Ammon's horn (tissue), 1 donor: ENCODE measurements at regions not wholly inside any gene's neighbourhood (a gene's known extent, or its start where the extent isn't known, plus 50 kb on each side); places are given as distances from the start of the nearest gene placed in this dataset.
"Not testable (repeated sequence)": the region's sequence is repeated elsewhere in the genome, so short reads cannot be mapped to it uniquely, and the experiment has no call there.

ENCODE experiments used
- DNase-seq: peaks from one replicate; pipeline ENCODE4 v3.0.0-alpha.2; 2016; ENCODE audit warnings: low spot score

DNA sequence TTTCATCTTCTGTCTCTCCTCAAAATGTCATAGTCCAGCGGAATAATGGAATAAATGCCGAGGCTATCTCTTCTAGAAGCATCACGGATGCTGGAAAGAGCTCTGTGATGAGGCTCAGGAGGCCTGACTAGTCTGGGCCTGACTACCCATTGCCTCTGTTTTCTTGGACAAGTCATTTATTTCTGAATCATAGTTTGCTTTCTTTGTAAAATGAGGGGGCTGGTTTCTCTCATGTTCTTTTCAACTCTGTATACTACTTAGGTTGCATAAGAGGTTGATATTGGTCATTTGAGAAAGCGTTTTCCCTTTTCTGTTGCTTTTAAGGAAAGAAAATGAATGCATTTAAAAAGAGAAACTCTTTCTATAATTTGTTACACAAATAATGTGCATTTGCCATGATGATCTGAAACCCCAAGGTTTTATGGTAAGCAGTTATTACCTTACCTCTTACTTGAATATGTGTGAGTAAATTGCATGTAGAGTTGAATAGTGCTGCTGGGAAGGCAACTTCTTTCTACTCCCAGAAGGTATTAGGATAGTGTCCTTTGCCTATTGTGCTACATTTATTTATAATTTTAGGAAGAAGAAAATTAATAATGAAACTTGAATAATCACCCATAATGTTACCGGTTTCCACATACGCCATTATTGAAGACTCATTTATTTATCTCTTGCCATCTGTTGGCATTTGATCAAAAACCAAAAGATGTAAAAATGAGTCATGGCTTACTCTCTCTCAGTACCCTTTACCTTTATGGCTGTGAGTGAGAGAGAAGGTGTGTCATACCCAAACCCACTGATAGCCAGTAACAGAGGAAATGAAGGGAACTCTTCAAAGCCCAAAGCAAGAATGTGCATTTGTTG, 179.1 kb downstream of the FASLG start:
- no peak for DNase-seq

DNA sequence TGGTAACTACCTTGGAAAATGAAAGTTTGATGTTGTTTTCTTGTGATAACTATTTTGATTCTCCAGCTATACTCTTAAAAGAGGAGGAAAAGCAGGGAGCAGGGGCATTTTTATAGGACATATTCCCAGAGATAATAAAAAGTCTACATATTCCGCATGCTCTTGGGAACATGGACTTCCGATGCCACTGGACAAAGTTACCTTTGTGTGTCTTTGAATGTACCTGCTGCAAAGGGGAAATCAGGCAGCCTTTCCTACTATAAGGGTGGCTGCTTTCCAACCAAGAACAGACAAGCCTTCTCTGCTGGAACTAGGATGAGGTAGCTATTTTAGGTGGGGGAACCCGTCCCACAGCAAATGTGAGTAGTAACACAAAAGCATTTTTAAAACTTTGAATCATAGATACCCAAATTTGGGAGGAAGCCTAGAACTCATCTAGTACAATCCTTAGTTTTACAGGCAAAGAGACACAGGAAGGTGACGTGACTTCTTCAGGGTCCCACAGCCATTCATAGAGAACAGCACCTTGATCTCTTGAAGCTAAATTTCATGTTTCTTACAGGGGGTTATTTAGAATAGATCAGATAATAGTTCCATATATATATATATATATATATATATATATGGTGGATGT, 179.9 kb downstream of the FASLG start:
- no peak for DNase-seq

DNA sequence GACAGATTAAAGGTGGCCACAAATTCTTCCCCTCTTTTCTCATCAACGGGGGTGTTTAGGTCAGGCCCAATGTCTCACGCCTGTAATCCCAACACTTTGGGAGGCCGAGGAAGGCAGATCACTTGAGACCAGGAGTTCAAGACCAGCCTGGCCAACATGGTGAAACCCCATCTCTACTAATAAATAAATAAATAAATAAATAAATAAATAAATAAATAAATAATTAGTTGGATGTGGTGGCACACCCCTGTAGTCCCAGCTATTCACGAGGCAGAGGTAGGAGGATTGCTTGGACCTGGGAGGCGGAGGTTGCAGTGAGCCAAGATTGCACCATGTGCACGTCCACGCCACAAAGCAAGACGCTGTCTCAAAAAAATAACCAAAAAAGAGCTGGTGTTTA, 180.7 kb downstream of the FASLG start:
- not testable (repeated sequence) for DNase-seq

DNA sequence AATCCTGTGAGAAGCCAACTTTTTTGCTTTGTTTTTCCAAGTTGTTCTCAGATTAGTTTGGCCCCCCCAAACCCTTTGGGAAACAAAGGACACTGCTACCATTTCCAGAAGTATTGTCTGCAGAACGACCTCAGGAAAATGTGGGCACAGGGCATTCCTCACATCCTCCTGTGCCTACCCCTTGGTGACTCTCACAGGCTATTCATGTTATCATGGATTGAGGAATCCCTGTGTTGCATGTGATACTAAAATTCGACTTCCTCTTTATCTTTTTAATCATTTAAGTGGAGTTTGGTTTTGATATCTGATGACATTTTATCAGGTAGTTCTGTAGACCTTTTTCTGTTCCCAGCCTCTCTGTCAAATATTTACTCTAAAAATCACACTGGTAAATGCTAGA, 184.5 kb downstream of the FASLG start:
- no peak for DNase-seq

DNA sequence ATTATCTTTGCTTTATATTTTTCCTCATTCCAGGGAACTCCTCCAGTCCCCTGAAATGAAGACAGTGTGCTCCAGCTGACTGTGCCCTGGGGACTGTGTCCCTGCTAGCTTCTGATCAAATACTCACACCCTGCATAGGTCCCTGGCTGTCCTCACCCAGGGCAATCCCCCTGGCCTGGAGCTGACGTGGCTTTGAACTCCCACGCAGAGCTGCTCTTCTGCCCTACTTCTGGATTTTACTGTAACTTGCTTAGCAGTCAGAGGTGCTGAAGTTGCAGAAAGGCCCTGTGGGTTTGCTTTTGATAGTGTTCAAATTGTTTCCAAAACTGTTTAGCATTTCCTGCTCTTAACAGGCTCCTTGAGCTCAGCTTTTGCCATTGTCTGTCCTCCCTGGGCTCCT, 186.5 kb downstream of the FASLG start:
- DNase-seq = no peak

DNA sequence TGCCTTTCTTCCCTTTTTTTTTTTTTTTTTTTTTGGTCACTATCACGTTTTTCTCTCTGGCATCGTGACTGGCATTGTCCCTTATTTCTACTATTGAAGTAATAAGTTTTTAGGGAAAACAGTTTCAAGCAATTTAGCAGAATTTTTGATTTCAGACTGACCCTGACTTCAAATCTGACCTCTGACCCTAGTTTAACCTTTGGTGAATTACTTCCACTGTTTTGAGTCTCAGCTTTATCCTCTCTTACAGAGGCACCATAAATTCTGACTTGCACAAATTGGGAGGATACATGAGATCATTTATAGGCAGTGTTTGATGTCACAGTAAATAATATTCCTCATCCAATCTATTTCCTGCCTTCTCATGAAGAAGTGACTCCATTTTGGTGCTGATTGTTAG, 187.0 kb downstream of the FASLG start:
- DNase-seq = no peak

DNA sequence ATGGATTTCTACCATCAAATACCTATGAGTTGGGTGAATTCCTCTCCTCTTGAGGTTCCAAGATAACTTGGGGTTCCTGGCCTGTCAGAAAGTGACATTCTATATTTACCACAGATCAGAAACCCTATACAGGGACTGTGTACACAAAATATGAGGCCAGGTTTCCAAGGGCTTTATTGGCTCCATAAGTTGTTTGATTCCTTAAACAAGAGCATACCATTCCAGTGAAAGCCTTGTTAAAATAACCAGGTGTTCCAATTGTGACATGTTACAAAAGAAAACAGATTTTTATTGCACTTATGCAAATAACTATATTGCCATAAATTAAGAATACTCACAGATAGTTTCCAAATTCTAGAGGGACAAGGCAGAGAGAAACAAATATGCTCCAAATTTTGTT, 188.9 kb downstream of the FASLG start:
- DNase-seq = not testable (repeated sequence)

DNA sequence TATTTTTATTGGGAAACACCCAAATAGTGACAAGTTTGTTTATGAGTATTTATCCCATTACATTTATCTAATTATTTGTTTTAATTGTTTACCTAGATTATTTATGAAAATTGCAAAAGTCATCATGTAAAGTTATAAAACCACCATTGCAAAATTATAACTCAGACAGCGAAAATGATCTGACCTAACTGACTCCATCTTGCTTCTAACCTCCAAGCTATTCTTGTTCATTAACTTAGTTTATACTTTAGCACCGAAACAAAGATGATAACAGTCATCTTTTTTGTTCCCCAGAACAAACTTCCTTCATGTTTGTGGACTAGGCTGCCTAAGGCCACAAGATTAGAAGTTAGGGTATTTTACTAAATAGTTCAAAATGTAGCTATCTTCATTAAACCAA, 190.8 kb downstream of the FASLG start:
- no peak for DNase-seq

DNA sequence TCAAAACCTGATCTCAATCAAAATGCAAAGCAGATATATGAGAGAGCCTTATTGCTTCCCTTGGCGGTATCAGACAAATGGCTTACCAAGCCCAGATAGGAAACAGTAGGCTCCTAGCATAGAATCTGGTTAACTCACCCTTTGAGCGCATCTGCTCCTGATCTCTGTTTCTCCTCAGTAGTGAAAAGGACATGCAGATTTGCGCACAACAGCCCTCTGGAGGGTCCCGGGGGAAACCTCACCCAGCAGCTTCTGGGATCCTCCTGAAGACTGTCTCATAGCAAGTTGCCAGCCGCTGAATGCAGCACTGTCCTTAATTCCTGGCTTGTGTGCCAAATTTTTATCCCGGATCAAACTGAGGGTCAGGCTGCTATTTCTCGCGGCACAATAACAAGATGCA, 192.2 kb downstream of the FASLG start:
- DNase-seq = no peak

DNA sequence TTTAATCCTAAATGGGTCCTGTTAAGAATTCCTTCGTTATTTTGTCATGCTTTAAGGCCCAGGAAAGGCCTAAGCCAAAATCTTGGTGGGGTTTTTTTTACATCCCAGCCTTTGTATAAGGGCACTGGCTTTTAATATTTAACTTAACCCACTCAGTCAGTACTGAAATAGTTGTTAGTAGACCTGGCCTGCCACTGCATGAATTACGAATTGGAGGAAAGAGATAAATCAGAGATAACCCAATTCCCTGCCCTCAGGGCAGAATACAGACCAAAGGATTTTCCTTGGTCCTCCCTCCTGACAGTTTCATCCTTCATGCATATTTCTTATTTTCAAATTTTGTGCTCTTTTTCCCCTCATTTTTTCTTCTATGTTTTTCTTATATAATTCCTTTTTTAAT, 193.0 kb downstream of the FASLG start:
- DNase-seq = no peak

DNA sequence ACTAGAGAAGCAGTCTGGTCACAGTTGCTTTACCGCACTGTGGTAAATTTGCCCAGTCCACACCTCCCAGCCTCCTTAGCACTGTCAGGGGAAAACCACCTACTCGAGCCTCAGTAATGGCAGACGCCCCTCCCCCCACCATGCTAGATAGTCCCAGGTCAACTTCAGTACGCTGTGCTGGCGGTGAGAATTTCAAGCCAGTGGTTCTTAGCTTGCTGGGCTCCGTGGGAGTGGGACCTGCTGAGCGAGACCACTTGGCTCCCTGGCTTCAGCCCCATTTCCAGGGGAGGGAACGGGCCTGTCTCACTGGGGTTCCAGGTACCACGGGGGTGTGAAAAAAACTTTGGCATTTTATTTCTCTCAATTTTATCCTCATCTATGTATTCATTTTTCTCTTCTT, 194.8 kb downstream of the TNFSF18 start:
- not testable (repeated sequence) for DNase-seq

DNA sequence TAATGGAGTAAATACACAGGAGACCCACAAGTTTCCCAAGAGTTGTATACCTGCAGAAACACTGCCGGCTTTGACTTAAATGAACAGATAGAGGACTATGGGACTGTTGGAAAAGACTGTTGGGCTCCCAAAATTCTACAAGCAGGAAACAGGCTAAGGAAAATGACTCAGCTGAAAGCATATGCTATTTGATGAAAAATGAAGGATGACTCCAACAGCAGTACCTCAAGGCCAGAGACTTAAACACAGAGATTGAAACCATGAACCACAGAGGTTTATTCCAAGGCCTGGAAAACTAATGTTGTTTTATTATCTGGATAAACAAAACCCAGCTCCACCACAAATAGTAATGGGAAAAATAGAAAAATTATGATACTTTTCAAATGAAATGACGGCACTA, 187.7 kb downstream of the TNFSF18 start:
- DNase-seq = no peak

DNA sequence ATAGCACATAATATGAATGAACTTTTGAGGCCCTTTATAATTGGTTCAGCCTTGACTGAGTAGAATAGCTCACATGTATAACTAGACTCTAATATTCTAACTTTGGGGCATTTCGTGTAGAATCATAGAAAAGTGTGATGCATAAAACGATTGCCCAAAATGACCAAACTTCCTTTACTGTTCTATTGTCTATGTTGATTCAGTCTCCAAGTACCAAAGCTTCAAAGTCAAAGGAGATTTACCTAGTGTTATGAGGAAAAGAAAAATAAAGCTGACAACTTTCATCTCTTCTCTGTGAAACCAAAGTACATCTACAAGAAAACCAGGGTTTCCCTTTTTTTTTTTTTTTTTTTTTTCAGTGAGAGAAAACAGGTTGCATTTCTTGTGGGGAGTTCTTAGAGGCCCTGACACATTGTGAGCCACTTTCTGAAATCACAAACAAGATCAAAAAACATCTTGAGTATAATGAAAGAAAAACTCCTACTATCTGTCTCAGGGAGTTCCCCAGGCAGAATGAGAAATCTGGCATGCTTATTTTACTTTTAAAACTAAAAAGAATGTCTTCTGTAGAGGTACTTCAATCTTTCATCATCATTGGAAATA, 183.4 kb downstream of the TNFSF18 start:
- no peak for DNase-seq

DNA sequence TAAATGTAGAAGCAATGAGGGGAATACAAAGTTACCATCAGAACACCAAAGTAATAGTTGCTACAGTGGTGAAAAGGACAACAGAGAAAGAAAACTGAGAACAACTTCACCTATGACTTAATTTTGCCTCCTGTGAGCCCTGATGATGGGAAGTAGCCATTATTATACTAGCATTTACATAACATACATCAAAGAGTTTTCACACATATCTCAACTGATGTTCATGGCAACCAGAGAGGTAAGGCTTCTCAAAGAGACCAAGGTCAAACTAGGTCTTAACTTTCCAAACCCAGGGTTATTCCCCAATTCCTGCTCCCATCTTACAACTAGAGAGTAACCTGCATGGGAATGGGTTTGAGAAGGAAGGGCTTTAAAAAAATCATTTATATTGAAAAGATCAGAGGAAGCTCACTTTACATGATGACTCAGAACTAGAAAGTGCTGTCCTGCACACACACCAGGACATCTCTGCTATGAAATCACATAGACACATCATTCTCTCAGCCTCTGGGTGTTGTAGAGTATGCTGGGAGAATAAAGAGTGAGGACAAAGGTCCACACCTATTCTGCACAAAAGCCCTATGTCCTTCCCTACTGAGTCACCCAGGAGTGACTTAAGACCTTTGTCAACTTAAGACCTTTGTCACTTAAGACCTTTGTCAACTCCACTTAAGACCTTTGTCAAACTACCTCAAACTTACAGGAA, 179.7 kb downstream of the TNFSF18 start:
- no peak for DNase-seq

DNA sequence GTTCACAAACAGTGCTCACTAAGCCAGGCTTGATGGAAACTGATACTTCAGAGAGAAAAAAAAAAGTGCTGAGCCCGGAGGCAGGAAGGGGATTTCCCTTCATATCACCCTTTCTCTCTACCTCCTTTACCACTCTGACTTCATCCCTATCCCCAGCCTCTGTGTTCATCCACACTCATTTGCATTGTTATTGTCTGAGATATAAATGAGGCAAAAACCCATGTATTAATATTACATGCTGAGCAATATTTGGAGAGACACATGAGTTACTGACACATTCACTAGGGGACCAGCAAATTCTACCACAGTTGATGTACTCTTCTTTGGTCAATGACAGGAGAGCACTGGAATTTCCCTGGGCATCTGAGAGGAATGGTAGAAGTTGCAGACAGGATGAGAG, 175.8 kb downstream of the TNFSF18 start:
- DNase-seq = no peak

DNA sequence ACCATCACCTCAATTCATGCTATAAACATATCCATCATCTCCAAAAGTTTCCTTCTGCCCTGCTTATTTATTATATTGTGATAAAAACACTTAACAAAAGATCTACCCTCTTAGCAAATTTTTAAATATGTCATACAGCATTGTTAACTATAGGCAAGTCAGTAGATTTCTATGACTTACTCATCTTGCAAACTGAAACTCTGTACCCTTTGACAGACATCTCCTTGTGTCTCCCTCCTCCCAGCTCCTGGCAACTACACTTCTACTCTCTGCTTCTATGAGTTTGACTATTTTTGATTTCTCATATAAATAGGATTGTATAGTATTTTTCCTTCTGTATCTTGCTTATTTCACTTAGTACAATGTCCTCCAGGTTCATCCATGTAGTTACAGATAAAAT, 174.8 kb downstream of the TNFSF18 start:
- DNase-seq = no peak

DNA sequence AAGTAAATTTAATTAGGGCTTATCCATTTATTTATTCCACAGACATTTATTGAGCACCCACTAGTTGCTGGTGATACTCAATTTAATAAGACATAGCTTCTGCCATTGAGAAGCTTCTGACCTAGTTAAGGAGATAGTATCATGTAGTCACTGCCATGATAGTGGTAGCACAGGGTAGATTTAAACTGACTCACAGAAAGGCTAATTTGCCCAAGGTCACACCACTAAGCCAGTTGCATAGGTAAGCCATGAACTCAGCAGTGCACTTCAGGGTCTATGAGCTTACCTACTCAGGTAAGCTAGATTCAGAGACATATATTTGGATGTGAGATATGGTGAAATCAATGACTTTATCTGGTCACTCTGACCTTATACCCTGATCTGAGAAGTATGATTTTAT, 168.4 kb downstream of the TNFSF18 start:
- no peak for DNase-seq

DNA sequence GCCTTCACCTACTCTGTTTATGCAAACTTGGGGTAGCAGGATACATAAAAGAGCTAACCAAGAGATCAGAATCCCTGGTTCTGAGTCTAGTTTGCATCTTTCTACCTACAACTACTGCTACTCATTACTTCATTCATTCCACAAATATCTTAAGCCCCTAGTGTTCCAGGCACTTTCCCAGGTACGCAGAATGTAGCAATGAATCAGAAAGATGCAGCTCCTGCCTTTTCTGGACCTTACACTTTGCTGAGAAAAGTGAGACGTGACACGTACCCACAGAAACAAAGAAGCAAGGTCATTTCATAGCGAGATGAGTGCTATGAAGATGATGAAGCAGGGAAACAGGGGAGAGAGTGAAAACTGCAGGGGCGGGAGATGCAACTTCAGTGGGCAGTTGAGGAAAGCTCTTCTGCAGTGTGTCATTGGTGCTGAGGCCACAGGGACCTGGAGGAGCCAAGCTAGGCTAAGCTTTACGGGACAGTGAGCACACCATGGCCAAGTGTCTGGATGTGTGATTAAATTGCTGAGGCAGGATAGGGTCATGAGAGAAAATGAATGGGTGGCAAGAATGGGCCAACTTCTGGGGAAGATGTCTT, 167.9 kb downstream of the TNFSF18 start:
- no peak for DNase-seq

DNA sequence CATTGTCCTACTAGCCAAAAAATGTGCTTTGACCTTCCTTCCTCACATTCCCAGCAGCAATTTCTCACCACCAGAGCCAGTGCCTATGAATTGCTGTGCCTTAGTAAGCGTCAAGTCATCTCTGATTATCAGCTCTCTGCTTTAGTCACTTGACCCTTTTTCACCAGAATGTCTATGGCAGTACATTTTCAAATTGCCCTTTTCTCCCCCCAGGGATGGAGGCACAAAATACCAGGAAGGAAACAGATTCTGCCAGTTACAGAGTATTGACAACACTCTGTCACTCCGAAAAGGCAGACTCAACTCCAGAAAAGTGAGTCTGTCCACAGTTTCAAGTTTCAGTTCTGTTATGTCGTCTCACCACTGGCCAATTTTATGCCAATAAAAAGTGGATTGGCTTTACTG, 167.4 kb downstream of the TNFSF18 start:
- no peak for DNase-seq

DNA sequence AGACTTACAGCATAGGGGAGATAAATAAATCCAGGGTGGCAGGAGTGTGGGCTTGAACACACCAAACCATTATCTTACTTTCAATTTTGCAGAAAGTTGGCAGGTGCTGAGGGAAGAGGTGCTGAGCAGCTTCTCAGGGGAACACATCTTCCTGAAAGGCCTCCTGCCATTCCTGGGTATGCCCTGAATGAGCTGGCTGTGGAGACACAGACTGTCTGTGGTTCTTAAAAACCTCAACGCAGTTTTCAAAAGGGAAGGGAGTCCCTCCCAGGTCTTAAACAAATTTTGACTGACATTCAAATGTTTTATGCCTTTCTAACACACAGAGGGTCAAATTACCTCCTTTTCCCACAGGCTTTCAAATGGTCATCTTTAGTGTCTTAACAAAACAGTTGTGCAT, 166.9 kb downstream of the TNFSF18 start:
- no peak for DNase-seq

DNA sequence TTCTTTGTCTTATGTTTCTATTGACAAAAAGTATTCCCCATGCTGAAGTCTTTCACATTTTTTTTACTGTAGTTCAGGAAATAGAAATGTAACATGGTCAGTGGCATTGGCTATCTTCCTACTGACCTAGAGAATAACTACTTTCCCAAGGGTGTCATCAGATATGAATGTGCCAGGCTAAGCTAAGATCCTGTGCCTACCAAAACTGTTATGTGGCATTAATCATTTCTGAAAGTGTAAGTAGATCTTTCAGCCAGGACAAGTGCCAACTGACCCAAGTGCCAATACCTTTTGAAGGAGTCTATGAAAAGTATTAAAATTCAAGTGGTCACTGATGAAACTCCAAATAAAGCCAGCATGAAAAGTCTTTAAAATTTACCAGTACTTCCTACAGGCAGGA, 165.3 kb downstream of the TNFSF18 start:
- no peak for DNase-seq

DNA sequence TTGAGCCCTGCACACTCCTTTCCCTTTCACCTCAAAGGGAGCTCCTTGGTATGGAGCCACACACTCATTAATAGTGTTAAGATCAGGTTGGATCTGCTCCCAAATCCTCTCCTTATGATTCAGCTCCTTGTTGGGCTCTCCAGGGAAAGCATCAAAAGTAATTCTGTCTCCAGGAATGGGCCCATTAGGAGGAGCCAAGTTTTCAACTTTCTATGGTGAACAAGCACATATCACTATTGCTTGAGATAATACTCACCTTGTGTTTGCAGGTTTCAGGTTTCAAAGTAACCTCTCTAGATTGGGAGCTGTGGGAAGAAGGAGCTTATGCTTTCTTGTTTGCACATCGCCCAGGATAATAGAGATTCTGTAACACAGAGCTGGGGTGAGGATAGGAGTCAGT, 164.8 kb downstream of the TNFSF18 start:
- no peak for DNase-seq
